ENCODE measurements at regions not wholly inside any gene's neighbourhood (a gene's known extent, or its start where the extent isn't known, plus 50 kb on each side); places are given as distances from the start of the nearest gene placed in this dataset.

GRCh38 chr7:94336009-94336408 lies 58.7 kb upstream of the COL1A2 start:
- no peaks in the 10 kb centered on the region for H3K36me3 ChIP-seq (ENCODE audit: control insufficient read depth, insufficient read depth, low read length)
- no peak overlapping the region for H3K27ac ChIP-seq (ENCODE audit: insufficient read depth, low read length)
- no peak overlapping the region for H2AFZ ChIP-seq (ENCODE audit: low read length)
- H4K20me1 ChIP-seq (ENCODE audit: control insufficient read depth, extremely low read depth, insufficient read depth, low read length): no peaks in the 10 kb centered on the region
- no peak overlapping the region for H3K4me3 ChIP-seq (replicated peaks in 1 of 4; ENCODE audit: control extremely low read depth in 1 of 4, insufficient read depth in 1 of 4, low read depth in 3 of 4, low read length in 4 of 4)
- no peaks in the 10 kb centered on the region for H3K79me2 ChIP-seq (ENCODE audit: control insufficient read depth, insufficient read depth, low read length)
- no peaks in the 10 kb centered on the region for H3K9me3 ChIP-seq (ENCODE audit: control insufficient read depth, insufficient read depth, low read depth, low read length)
- H3K9ac ChIP-seq (ENCODE audit: insufficient read depth, low read length): no peak overlapping the region
- H3K4me2 ChIP-seq (ENCODE audit: extremely low read depth, insufficient read depth, low read length): no peak overlapping the region
- H3K27me3 ChIP-seq (ENCODE audit: control insufficient read depth, insufficient read depth, low read length): no peaks in the 10 kb centered on the region
- peaks cover 9% of the 10 kb centered on the region for H3K4me1 ChIP-seq (ENCODE audit: control insufficient read depth, extremely low read depth, insufficient read depth, low read length)
- TF ChIP-seq, protein P1, sequence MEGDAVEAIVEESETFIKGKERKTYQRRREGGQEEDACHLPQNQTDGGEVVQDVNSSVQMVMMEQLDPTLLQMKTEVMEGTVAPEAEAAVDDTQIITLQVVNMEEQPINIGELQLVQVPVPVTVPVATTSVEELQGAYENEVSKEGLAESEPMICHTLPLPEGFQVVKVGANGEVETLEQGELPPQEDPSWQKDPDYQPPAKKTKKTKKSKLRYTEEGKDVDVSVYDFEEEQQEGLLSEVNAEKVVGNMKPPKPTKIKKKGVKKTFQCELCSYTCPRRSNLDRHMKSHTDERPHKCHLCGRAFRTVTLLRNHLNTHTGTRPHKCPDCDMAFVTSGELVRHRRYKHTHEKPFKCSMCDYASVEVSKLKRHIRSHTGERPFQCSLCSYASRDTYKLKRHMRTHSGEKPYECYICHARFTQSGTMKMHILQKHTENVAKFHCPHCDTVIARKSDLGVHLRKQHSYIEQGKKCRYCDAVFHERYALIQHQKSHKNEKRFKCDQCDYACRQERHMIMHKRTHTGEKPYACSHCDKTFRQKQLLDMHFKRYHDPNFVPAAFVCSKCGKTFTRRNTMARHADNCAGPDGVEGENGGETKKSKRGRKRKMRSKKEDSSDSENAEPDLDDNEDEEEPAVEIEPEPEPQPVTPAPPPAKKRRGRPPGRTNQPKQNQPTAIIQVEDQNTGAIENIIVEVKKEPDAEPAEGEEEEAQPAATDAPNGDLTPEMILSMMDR (conservative IDR thresholded peaks at IDR 0.05 in 1 of 2, IDR thresholded peaks at IDR 0.05 in 1 of 2; ENCODE audit: low read depth in 1 of 2, low read length in 2 of 2): no peak
- no peak for TF ChIP-seq EZH2 (IDR thresholded peaks at IDR 0.05; ENCODE audit: low read length, missing control alignments)
- no peak for DNase-seq (ENCODE audit: low read depth in 2 of 2)

GRCh38 chr7:94338921-94339371 lies 55.7 kb upstream of the COL1A2 start:
- no peak overlapping the region for H3K4me2 ChIP-seq (ENCODE audit: extremely low read depth, insufficient read depth, low read length)
- DNase-seq (ENCODE audit: low read depth in 2 of 2): peak; percentile 57 to 78
- no peaks in the 10 kb centered on the region for H3K36me3 ChIP-seq (ENCODE audit: control insufficient read depth, insufficient read depth, low read length)
- no peak overlapping the region for H3K27ac ChIP-seq (ENCODE audit: insufficient read depth, low read length)
- H3K9ac ChIP-seq (ENCODE audit: insufficient read depth, low read length): no peak overlapping the region
- H3K4me3 ChIP-seq (replicated peaks in 1 of 4; ENCODE audit: control extremely low read depth in 1 of 4, insufficient read depth in 1 of 4, low read depth in 3 of 4, low read length in 4 of 4): no peak overlapping the region
- H3K4me1 ChIP-seq (ENCODE audit: control insufficient read depth, extremely low read depth, insufficient read depth, low read length): peaks cover 9% of the 10 kb centered on the region
- no peaks in the 10 kb centered on the region for H4K20me1 ChIP-seq (ENCODE audit: control insufficient read depth, extremely low read depth, insufficient read depth, low read length)
- TF ChIP-seq EZH2 (IDR thresholded peaks at IDR 0.05; ENCODE audit: low read length, missing control alignments): no peak
- TF ChIP-seq, protein P1 (conservative IDR thresholded peaks at IDR 0.05 in 1 of 2, IDR thresholded peaks at IDR 0.05 in 1 of 2; ENCODE audit: low read depth in 1 of 2, low read length in 2 of 2): no peak
- H3K79me2 ChIP-seq (ENCODE audit: control insufficient read depth, insufficient read depth, low read length): no peaks in the 10 kb centered on the region
- no peaks in the 10 kb centered on the region for H3K27me3 ChIP-seq (ENCODE audit: control insufficient read depth, insufficient read depth, low read length)
- H2AFZ ChIP-seq (ENCODE audit: low read length): no peak overlapping the region
- no peaks in the 10 kb centered on the region for H3K9me3 ChIP-seq (ENCODE audit: control insufficient read depth, insufficient read depth, low read depth, low read length)

- H3K27ac ChIP-seq (ENCODE audit: insufficient read depth, low read length): no peak overlapping the region
- TF ChIP-seq, protein P1 (conservative IDR thresholded peaks at IDR 0.05 in 1 of 2, IDR thresholded peaks at IDR 0.05 in 1 of 2; ENCODE audit: low read depth in 1 of 2, low read length in 2 of 2): no peak
- TF ChIP-seq EZH2 (IDR thresholded peaks at IDR 0.05; ENCODE audit: low read length, missing control alignments): no peak
- no peak overlapping the region for H3K9ac ChIP-seq (ENCODE audit: insufficient read depth, low read length)
- H3K4me3 ChIP-seq (replicated peaks in 1 of 4; ENCODE audit: control extremely low read depth in 1 of 4, insufficient read depth in 1 of 4, low read depth in 3 of 4, low read length in 4 of 4): no peak overlapping the region
- H3K27me3 ChIP-seq (ENCODE audit: control insufficient read depth, insufficient read depth, low read length): no peaks in the 10 kb centered on the region
- no peak overlapping the region for H2AFZ ChIP-seq (ENCODE audit: low read length)
- DNase-seq (ENCODE audit: low read depth in 2 of 2): peak; percentile 36 to 76
- no peaks in the 10 kb centered on the region for H4K20me1 ChIP-seq (ENCODE audit: control insufficient read depth, extremely low read depth, insufficient read depth, low read length)
- no peaks in the 10 kb centered on the region for H3K9me3 ChIP-seq (ENCODE audit: control insufficient read depth, insufficient read depth, low read depth, low read length)
- H3K36me3 ChIP-seq (ENCODE audit: control insufficient read depth, insufficient read depth, low read length): no peaks in the 10 kb centered on the region
- no peak overlapping the region for H3K4me2 ChIP-seq (ENCODE audit: extremely low read depth, insufficient read depth, low read length)
- no peaks in the 10 kb centered on the region for H3K79me2 ChIP-seq (ENCODE audit: control insufficient read depth, insufficient read depth, low read length)
- peaks cover 23% of the 10 kb centered on the region for H3K4me1 ChIP-seq (ENCODE audit: control insufficient read depth, extremely low read depth, insufficient read depth, low read length)
These were observed 49.9 kb upstream of the COL1A2 start for GRCh38 chr7:94344826-94345225.
